Kidney epithelial cell (primary cell): ENCODE measurements at regions not wholly inside any gene's neighbourhood (a gene's known extent, or its start where the extent isn't known, plus 50 kb on each side); places are given as distances from the start of the nearest gene placed in this dataset.

Experiments
- DNase-seq: peaks from one replicate; pipeline ENCODE4 v3.0.0-alpha.2; 2010; ENCODE audit warnings: low read depth
- H3K27me3 ChIP-seq: 2 replicates; pipeline ENCODE4 v1.6.0; 2011; ENCODE audit warnings: low read length; ENCODE audit not compliant: control insufficient read depth, insufficient read depth
- H3K36me3 ChIP-seq: 2 replicates; pipeline ENCODE4 v1.5.1; 2011; ENCODE audit warnings: low read length; ENCODE audit not compliant: control insufficient read depth, insufficient read depth
- H3K4me3 ChIP-seq: 2 replicates; pipeline ENCODE4 v1.5.1; 2011; ENCODE audit warnings: low read depth, mild to moderate bottlenecking, control low read depth, low read length
- TF ChIP-seq, protein P1 (sequence below): IDR thresholded peaks from 2 replicates; pipeline ENCODE4 v1.5.1; 2011; ENCODE audit warnings: mild to moderate bottlenecking, moderate library complexity, low read length, control low read depth, inconsistent platforms; ENCODE audit not compliant: insufficient read depth, poor library complexity, severe bottlenecking

DNA sequence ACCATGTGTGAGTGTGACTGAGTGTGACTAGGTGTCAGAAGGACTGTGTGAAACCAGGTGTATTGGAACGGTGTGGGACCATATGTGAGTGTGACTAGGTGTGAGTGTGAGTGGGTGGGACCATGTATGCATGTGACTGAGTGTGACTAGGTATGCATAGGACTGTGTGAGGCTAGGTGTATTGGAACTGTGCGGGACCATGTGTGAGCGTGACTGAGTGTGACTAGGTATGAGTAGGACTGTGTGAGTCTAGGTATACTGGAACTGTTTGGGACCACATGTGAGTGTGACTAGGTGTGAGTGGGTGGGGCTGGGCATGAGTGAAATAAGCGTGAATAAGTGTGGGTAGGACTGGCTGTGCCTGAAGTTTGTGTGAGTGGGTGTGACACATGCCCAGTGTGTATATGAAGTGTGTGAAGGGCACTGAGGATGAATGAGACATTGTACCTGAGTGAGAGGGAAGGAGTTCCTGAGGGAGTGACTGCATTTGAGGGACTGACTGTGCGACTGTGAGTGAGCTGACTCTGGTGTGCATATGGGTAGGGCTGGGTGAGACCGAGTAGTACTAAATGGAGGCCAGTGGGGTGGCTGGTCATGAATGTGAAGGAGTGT lies 247.0 kb upstream of the CCDC54 start:
- no peak overlapping the region for H3K4me3 ChIP-seq
- H3K36me3 ChIP-seq = no peaks in the 10 kb centered on the region
- no peak for DNase-seq
- no peaks in the 10 kb centered on the region for H3K27me3 ChIP-seq
- TF ChIP-seq, protein P1, sequence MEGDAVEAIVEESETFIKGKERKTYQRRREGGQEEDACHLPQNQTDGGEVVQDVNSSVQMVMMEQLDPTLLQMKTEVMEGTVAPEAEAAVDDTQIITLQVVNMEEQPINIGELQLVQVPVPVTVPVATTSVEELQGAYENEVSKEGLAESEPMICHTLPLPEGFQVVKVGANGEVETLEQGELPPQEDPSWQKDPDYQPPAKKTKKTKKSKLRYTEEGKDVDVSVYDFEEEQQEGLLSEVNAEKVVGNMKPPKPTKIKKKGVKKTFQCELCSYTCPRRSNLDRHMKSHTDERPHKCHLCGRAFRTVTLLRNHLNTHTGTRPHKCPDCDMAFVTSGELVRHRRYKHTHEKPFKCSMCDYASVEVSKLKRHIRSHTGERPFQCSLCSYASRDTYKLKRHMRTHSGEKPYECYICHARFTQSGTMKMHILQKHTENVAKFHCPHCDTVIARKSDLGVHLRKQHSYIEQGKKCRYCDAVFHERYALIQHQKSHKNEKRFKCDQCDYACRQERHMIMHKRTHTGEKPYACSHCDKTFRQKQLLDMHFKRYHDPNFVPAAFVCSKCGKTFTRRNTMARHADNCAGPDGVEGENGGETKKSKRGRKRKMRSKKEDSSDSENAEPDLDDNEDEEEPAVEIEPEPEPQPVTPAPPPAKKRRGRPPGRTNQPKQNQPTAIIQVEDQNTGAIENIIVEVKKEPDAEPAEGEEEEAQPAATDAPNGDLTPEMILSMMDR = no peak

- Histone ChIP-seq H3K27me3 (no peaks in the 10 kb centered on the region), H3K36me3 (no peaks in the 10 kb centered on the region), H3K4me3 (no peak overlapping the region)
- DNase-seq = no peak
- TF ChIP-seq, protein P1 = no peak
Measured at GRCh38 chr3:107132674-107133073, 244.6 kb upstream of the CCDC54 start.

DNA sequence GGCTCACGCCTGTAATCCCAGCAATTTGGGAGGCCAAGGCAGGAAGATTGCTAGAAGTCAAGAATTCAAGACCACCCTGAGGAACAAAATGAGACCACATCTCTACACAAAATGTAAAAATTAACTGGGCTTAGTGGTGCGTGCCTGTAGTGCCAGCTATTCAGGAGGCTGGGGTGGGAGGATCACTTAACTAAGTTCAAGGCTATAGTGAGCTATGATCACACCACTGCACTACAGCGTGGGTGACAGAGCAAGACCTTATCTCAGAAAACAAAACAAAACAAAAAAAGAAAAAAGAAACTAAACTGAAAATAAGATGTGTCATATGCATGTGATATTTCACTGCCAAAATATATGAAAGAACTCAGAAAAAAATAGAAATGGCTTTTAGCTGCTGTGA lies 243.3 kb upstream of the CCDC54 start:
- no peak overlapping the region for H3K4me3 ChIP-seq
- no peaks in the 10 kb centered on the region for H3K36me3 ChIP-seq
- DNase-seq = no peak
- no peaks in the 10 kb centered on the region for H3K27me3 ChIP-seq
- TF ChIP-seq, protein P1 = no peak

DNA sequence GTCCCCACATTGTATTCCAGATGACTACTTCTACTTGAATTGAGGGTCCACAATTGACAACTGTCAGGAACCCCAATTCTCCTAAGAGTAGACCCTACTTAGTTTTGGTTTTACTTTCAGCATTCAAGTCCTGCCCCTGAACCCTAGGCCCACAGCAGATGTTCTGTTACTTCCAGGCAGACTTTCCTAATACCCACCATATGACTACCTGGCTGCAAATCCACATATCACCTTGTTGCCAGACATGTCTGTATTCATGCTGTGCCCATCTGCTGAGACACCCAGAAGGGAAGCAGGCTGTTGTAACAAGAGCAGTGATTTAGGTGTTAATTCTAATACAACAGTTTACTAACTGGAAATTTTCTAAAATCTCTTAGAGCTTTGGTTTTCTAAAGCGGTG lies 235.1 kb upstream of the CCDC54 start:
- no peaks in the 10 kb centered on the region for H3K36me3 ChIP-seq
- TF ChIP-seq, protein P1 = no peak
- H3K27me3 ChIP-seq = no peaks in the 10 kb centered on the region
- DNase-seq = no peak
- H3K4me3 ChIP-seq = no peak overlapping the region

DNA sequence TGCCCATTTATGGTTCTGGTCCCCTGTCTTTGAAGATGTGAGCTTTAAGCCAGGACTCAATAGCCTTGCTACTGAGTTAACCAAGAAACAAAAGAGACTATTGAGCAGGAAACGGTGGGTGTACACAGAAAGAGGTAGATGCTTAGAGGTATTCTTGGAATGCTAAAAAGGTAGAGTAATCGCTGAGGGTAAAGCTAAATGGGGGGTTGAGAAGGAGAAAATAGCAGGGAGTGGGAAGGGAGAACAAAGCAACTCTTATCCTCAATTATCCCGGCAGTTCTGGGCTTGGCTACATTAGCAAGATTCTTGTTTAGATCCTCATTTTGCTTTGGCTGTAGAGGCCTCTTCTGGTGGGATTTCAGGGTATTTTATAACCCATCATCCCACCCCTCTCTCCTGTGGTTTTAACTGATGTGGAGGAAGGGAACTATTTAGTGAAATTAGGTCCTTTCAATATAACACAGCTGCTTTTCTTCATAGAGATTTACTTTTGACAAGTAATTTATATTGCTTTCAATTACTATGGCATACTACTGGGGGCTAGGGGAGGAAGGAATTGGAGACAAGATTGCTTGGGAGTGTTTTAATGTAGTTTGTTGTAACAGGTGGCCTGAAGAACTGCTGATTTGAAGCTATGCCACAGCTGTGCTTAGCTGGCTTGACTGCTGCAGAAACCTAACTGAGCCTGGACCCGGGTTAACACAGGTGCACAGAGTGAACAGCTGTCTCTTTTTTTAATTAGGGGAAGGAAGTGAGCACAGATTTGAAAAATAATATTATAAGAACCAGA lies 234.3 kb upstream of the CCDC54 start:
- Histone ChIP-seq H3K27me3 (no peaks in the 10 kb centered on the region), H3K4me3 (no peak overlapping the region), H3K36me3 (no peaks in the 10 kb centered on the region)
- TF ChIP-seq, protein P1 = no peak
- DNase-seq = no peak

DNA sequence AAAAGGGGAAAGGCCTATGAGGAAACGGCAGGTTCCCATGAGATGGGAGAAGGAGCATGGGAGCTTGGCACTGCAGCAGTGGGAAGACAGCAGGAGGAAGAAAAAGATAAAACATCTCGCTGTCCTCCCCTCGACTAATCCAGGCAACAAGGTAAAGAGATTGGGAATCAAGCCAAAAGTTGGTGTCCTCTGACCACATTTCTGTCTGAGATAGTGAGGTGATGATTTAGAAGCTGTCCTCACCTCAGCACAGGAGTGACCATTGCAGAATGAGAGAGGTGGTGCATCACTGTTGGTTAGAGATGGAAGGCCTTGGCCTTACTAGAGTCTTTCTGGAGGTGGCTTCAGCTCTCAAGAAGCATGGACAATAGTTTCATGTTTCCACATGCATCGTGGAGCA lies 226.6 kb upstream of the CCDC54 start:
- no peaks in the 10 kb centered on the region for H3K36me3 ChIP-seq
- no peaks in the 10 kb centered on the region for H3K27me3 ChIP-seq
- TF ChIP-seq, protein P1 = no peak
- H3K4me3 ChIP-seq = no peak overlapping the region
- DNase-seq = no peak
